Heart right ventricle (tissue), 16 donors: ENCODE measurements at regions not wholly inside any gene's neighbourhood (a gene's known extent, or its start where the extent isn't known, plus 50 kb on each side); places are given as distances from the start of the nearest gene placed in this dataset.
"Not testable (repeated sequence)": the region's sequence is repeated elsewhere in the genome, so short reads cannot be mapped to it uniquely, and the experiment has no call there.

Experiments
- ATAC-seq, 8 donors: fragments of 200-7000 bp; cut with Tn5 transposase; one replicate each; pipeline ENCODE4 v1.9.1; 2020; ENCODE audit warnings: mild to moderate bottlenecking in 8 of 8, moderate library complexity in 8 of 8, moderate number of reproducible peaks in 1 of 8
- DNase-seq, 2 donors: peaks; one replicate each; pipeline ENCODE4 v3.0.0-alpha.2; 2020
- H3K27ac ChIP-seq, 10 donors: fragments of 200-600 bp; sonication (generic) in 2 of 10; one replicate each; pipeline versions ENCODE4 v1.5.0 to v1.8.0; 2020 to 2022; ENCODE audit warnings: mild to moderate bottlenecking in 3 of 10
- H3K27me3 ChIP-seq, 7 donors: fragments of 200-600 bp; one replicate each; pipeline ENCODE4 v1.8.0; 2021 to 2022; ENCODE audit warnings: mild to moderate bottlenecking in 2 of 7
- H3K36me3 ChIP-seq, 9 donors: fragments of 200-600 bp; sonication (generic) in 1 of 9; one replicate each; pipeline versions ENCODE4 v1.5.0 to v1.8.0; 2020 to 2022; ENCODE audit warnings: mild to moderate bottlenecking in 2 of 9
- H3K4me1 ChIP-seq, 9 donors: fragments of 200-600 bp; sonication (generic) in 1 of 9; one replicate each; pipeline versions ENCODE4 v1.5.0 to v1.8.0; 2020 to 2022; ENCODE audit warnings: mild to moderate bottlenecking in 4 of 9
- H3K4me3 ChIP-seq, 10 donors: fragments of 200-600 bp; sonication (generic) in 2 of 10; one replicate each; pipeline versions ENCODE4 v1.5.0 to v1.8.0; 2020 to 2022; ENCODE audit warnings: mild to moderate bottlenecking in 7 of 10, moderate library complexity in 2 of 10
- H3K9me3 ChIP-seq, 11 donors: fragments of 200-600 bp in 10 of 11; sonication (generic) in 2 of 11; one replicate each; pipeline versions ENCODE4 v1.5.0 to v1.8.0; 2013 to 2022; ENCODE audit warnings: mild to moderate bottlenecking in 2 of 11, control low read depth in 1 of 11, moderate library complexity in 1 of 11
- WGBS, 2 donors: extraction: QIAGEN DNeasy Blood & Tissue Kit; methylation state at CpG; one replicate each; pipeline ENCODE4 v1.1.7; 2013; ENCODE audit warnings: inconsistent platforms in 1 of 2; 5-methylcytosine and 5-hydroxymethylcytosine counted together
- intact Hi-C, 10 donors: fragments of 100-400 bp; cut with DNase I; formaldehyde crosslinking; loops; one replicate each; pipeline versions ENCODE4 v1.11.1 to v1.14.2; 2022
- TF ChIP-seq, protein P1 (sequence below), 9 donors: fragments of 200-600 bp; sonication (generic) in 2 of 9; IDR thresholded peaks; one replicate each; pipeline versions ENCODE4 v1.5.0 to v1.8.0; 2021 to 2022; ENCODE audit warnings: antibody characterized with exemption in 9 of 9, mild to moderate bottlenecking in 5 of 9, moderate library complexity in 1 of 9
- donor health status: Arrhythmogenic right ventricular cardiomyopathy.
- donor health status: ischemic (EF 13 %, LVEDD 7.1; RV severe dilation, severe dysfunction).
- donor health status: healthy with polysubstance abuse.
- donor health status: DM: no; HTN: yes; CAD: no.
- donor health status: DM: no; HTN: no; CAD: no.
- donor health status: ischemic (EF 25% LVEDD 6.9; RV normal size, moderate dysfunction).
- donor health status: ischemic (EF 25% LVEDD 5.7; RV mildly dilated, moderate dysfunction).
- donor health status: healthy.
- donor health status: DM: yes; HTN: yes; CAD: no.
- donor health status: Ischemic cardiomyopathy.
- donor health status: ischemic (EF 35%, LVEDD 5.7; RV mildly dilated, moderate dysfunction).
- donor health status: nonischemic (EF 11% LVEDD 7.7; RV severe dilation, severe dysfunction).
- donor health status: DM: yes; HTN: yes; CAD: no.
- donor health status: PGD.
- donor health status: ischemic (EF 29% LVEDD 5.4; RV normal size, mild dysfunction).
- donor health status: nonischemic (EF 23%, LVEDD 6.1; RV moderate dilation, normal function).

DNA sequence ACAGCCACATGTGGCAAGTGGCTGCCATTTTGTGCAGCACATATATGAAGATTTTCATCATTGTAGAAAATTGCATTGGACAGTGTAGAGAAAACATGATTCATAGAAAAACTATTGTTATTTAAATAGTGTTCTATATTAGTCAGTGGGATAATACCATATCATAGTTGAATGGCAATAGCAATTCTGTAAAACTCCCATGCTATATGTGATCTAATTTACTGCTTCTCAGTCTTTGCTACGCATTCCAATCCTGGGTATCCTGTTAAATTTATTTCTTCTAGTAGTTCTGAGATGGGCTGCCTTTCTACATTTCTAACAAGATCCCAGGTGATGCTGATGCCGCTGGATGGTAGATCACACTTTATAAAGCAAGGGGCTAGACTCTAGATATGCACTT, 117.5 kb upstream of the FBXO28 start:
- H3K9me3 ChIP-seq, H3K27ac ChIP-seq, H3K4me3 ChIP-seq, intact Hi-C loops, H3K27me3 ChIP-seq, ATAC-seq, DNase-seq: not testable (repeated sequence)
- H3K4me1 ChIP-seq = peaks cover 0 to 24% (median 13%) of the 10 kb centered on the region in 9 donors
- peaks cover 0 to 11% (median 0%) of the 10 kb centered on the region in 9 donors for H3K36me3 ChIP-seq
- WGBS, 2 donors = 97% methylated on average over 2 of the region's 2 CpGs

DNA sequence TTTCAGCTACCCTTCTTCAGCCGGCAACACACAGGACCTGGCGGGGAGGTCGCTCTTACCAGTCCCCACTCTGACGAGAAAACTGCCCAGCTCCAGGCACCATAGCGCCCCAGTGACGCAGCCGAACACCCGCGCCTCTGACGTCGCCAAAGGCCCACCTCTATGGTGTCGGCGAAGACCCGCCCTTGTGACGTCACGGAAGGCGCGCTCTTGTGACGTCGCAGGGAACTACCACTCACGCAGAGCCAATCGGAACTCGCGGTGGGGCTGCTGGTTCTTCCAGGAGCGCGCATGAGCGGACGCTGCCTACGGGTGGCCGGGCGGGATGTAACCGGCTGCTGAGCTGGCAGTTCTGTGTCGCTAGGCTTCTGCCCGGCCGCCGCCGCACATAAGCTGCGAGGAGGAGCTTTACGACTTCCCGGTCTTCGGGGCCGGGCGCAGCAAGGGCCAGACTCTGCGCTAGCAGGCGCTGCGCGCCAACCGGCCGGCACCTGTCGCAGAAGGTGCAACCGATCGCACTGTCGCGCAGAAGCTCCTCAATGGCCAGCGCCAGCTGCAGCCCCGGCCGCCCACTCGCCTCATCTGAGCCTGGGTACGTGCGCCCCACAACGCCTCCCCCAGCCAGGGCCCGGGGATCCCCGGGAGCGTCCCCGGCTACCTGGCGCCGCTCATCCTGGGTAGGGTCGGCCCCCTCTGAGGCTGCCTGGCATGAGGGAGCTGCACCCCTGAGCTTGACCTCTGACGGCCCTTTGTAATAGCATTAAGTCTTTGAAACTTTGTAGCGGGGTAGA, 121.3 kb upstream of the FBXO28 start:
- Histone ChIP-seq H3K4me3 (peak overlapping the region; percentile 26 to 82 (median 78)), H3K36me3 (peaks cover 0 to 11% (median 0%) of the 10 kb centered on the region in 9 donors), H3K27ac (peak overlapping the region; percentile 49 to 91 (median 84))
- intact Hi-C loops, H3K9me3 ChIP-seq, H3K4me1 ChIP-seq, H3K27me3 ChIP-seq: not testable (repeated sequence)
- WGBS, 2 donors = 0 to 1% methylated on average over 48 to 60 of the region's 70 CpGs
- TF ChIP-seq, protein P1, sequence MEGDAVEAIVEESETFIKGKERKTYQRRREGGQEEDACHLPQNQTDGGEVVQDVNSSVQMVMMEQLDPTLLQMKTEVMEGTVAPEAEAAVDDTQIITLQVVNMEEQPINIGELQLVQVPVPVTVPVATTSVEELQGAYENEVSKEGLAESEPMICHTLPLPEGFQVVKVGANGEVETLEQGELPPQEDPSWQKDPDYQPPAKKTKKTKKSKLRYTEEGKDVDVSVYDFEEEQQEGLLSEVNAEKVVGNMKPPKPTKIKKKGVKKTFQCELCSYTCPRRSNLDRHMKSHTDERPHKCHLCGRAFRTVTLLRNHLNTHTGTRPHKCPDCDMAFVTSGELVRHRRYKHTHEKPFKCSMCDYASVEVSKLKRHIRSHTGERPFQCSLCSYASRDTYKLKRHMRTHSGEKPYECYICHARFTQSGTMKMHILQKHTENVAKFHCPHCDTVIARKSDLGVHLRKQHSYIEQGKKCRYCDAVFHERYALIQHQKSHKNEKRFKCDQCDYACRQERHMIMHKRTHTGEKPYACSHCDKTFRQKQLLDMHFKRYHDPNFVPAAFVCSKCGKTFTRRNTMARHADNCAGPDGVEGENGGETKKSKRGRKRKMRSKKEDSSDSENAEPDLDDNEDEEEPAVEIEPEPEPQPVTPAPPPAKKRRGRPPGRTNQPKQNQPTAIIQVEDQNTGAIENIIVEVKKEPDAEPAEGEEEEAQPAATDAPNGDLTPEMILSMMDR (IDR thresholded peaks at IDR 0.05) = peak in 1 of 9 donors; percentile 10
- DNase-seq (peak; percentile 100), ATAC-seq (peak; percentile 100)

DNA sequence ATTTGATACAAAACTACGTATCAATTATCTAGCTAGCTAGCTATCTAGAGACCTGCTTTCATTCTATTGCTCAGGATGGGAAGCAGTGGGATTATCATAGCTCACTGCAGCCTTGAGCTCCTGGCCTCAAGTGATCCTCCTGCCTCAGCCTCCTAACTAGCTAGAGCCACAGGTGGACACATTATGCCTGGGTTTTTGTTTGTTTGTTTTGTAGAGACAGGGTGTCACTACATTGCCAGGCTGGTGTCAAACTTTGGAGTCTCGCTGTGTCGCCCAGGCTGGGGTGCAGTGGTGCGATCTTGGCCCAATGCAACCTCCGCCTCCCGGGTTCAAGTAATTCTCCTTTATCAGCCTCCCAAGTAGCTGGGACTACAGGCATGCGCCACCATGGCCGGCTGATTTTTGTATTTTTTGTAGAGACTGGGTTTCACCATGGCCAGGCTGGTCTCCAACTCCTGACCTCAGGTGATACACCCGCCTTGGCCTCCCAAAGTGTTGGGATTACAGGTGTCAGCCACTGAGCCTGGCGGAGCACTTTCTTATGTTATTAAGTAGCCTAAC, 122.5 kb upstream of the FBXO28 start:
- H3K36me3 ChIP-seq, H3K27me3 ChIP-seq, intact Hi-C loops, ATAC-seq, DNase-seq, H3K4me1 ChIP-seq, H3K9me3 ChIP-seq: not testable (repeated sequence)
- Histone ChIP-seq H3K4me3 (peak overlapping the region in 1 of 10 donors; percentile 80), H3K27ac (peak overlapping the region in 1 of 10 donors; percentile 83)
- WGBS, 2 donors = 98% methylated on average over 10 of the region's 10 CpGs

DNA sequence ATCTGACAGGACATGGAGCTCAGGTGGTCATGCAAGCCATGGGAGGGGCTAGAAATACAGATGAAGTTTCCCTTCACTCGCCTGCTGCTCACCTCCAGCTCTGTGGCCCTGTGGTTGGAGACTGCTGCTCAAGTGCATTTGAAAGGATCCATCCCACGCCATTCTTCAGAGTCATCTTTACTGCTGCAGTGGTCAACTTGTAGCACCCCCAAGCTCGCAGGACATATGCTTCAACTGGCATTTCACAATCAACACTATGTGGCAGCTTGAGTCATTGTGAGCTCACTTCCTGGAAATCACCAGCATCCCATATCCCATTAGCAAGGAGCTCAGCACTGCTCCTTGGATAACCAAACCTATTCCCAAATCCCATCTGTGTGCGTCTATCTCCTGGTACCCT, 116.2 kb upstream of the TP53BP2 start:
- H3K27ac ChIP-seq, H3K27me3 ChIP-seq, H3K4me1 ChIP-seq, H3K36me3 ChIP-seq, DNase-seq, H3K9me3 ChIP-seq, intact Hi-C loops, ATAC-seq, H3K4me3 ChIP-seq: not testable (repeated sequence)
- WGBS, 2 donors = 90 to 94% methylated on average over 3 to 4 of the region's 4 CpGs

DNA sequence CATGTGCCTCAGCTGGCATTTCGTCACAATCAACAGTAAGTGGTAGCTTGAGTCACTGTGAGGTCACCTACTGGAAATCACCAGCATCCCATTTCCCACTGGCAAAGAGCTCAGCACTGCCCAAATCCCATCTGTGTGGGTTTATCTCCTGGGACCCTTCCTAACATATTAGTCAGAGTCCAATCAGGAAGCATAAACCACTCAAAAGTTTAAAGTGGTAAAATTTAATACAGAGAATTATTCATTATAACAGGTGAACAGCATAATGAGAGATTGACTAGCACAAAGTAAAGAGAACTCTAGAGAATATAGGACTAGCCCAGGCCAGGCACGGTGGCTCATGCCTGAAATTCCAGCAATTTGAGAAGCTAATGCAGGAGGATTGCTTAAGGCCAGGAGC, 107.1 kb upstream of the TP53BP2 start:
- H3K4me3 ChIP-seq, intact Hi-C loops, H3K27ac ChIP-seq, H3K4me1 ChIP-seq, DNase-seq, ATAC-seq, H3K27me3 ChIP-seq, H3K9me3 ChIP-seq: not testable (repeated sequence)
- peaks cover 0 to 13% (median 0%) of the 10 kb centered on the region in 9 donors for H3K36me3 ChIP-seq
- 66 to 70% methylated on average over 2 of the region's 2 CpGs for whole genome bisulfite sequencing, 2 donors

DNA sequence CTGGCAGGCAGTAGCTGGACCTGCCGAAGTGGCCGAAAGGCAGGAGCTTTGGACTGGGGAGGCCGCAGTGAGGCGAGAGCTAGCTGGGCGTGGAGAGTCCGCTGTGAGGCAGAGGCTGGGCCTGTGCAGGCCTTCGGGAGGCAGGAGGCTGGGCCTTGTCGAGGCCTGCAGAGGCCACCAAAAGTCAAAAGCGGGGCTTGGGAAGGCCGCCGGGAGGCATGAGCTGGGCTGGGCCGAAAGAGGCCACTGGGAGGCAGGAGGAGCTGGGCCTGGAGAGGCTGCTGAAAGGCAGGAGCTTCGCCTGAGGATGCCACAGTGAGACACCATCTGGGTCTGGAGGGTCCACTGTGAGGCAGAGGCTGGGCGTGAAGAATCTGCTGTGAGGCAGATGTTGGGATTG, 105.8 kb upstream of the TP53BP2 start:
- ATAC-seq, H3K4me1 ChIP-seq, H3K9me3 ChIP-seq, H3K27me3 ChIP-seq, DNase-seq, intact Hi-C loops, H3K27ac ChIP-seq, H3K4me3 ChIP-seq: not testable (repeated sequence)
- H3K36me3 ChIP-seq = peaks cover 0 to 13% (median 0%) of the 10 kb centered on the region in 9 donors
- 92 to 93% methylated on average over 13 to 14 of the region's 14 CpGs for WGBS, 2 donors

DNA sequence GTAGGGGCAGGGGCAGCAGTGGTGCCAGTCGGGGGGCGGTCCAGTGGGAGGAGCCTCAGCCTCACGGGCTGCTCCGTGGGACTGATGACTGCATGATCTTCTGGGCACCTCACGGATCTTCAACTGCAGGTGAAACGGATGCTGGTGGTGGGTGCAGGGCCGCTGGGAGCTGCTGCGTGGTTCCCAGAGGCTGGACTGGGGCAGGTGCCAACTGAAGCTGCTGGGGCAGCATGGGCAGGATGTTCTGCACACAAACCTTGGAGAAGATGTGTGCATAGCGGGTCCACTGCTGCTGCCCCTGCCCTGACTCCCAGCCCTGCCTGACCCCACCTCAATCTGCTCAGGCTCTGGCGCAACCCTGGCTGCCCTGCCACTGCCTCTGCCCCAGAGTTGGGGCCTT, 104.2 kb upstream of the TP53BP2 start:
- H3K9me3 ChIP-seq, DNase-seq, H3K4me3 ChIP-seq, ATAC-seq, H3K27me3 ChIP-seq, H3K4me1 ChIP-seq, intact Hi-C loops, H3K27ac ChIP-seq: not testable (repeated sequence)
- H3K36me3 ChIP-seq = peaks cover 0 to 13% (median 0%) of the 10 kb centered on the region in 9 donors
- 90 to 92% methylated on average over 8 to 9 of the region's 10 CpGs for WGBS, 2 donors

DNA sequence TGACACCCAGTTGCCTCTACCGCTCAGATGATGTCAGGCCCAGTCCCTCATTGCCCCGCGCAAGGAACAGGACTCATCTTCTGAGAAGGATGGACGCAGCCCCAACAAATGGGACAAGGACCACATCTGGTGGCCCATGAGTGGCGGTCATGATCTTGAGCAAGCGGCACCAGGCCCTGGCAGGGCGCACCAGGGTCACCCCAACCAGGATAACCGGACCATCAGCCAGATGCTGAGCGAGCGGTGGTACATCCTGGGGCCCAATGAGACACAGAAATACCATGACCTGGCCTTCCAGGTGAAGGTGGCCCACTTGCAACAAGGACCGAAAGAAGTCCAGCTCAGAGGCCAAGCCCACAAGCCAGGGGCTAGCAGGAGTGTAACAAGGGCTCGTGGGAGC, 102.3 kb upstream of the TP53BP2 start:
- H3K27ac ChIP-seq, H3K4me1 ChIP-seq, intact Hi-C loops, DNase-seq, ATAC-seq, H3K27me3 ChIP-seq, H3K36me3 ChIP-seq, H3K9me3 ChIP-seq, H3K4me3 ChIP-seq: not testable (repeated sequence)
- 97 to 99% methylated on average over 11 of the region's 12 CpGs for WGBS, 2 donors

DNA sequence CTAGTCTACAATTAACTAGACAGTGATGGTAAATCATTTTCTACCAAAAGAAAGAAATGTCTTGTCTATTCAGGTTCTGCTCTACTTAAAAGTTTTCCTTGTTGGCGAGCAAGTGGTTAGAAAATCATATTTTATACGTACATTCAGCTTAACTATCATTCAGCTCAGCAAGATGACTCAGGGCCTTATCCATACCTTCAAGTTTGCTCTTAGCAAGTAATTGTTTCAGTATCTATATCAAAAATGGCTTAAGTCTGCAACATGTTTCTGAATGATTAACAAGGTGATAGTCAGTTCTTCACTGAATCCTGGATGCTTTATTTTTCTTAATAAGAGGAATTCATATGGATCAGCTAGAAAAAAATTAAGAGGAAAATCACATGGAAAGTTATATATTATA, 90.8 kb upstream of the TP53BP2 start:
- 88 to 94% methylated on average over 2 of the region's 2 CpGs for WGBS, 2 donors
- H3K36me3 ChIP-seq, H3K9me3 ChIP-seq, H3K4me3 ChIP-seq, ATAC-seq, intact Hi-C loops, DNase-seq, H3K4me1 ChIP-seq, H3K27ac ChIP-seq, H3K27me3 ChIP-seq: not testable (repeated sequence)

DNA sequence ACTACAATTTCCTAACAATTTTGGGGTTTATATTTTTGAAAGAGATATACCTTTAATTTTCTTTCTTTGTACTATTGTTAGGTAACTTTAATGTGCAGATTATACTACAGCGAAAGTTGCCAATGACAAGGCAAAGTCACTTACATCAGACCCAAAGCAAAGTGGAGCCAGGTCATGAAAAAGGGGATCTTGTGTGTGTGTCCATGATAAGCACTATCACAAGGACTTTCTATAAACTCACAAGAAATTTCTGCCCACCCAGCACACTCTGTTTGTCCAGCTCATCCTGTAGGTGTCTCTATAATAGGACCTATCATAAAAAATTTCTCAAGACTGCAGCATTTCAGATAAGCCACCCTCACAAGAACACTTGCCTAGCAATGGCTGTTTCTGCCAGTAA, 85.7 kb upstream of the TP53BP2 start:
- H3K27ac ChIP-seq, H3K4me3 ChIP-seq, intact Hi-C loops, H3K4me1 ChIP-seq, H3K27me3 ChIP-seq, ATAC-seq, DNase-seq, H3K9me3 ChIP-seq, H3K36me3 ChIP-seq: not testable (repeated sequence)
- 53 to 100% methylated on average over 1 of the region's 1 CpG for WGBS, 2 donors
